Stimulated activated CD4-positive, alpha-beta T cell treated with anti-CD3 and anti-CD28 coated beads, Interleukin-15, amount 100 ng/mL, for 24 hours (primary cell): ENCODE measurements at regions not wholly inside any gene's neighbourhood (a gene's known extent, or its start where the extent isn't known, plus 50 kb on each side); places are given as distances from the start of the nearest gene placed in this dataset.

Experiments used
- DNase-seq: peaks from one replicate; pipeline ENCODE4 v3.0.0-alpha.2; 2020

- DNase-seq = no peak
Measured at GRCh38 chr15:46450112-46450809, 815.4 kb downstream of the SQOR start.

- no peak for DNase-seq
Measured at GRCh38 chr15:46450810-46451182, 816.0 kb downstream of the SQOR start.

GRCh38 chr15:46452297-46452820 is 817.5 kb downstream of the SQOR start:
- no peak for DNase-seq

GRCh38 chr15:46456456-46456855 is 821.6 kb downstream of the SQOR start:
- DNase-seq = no peak

- no peak for DNase-seq
Measured at GRCh38 chr15:46460431-46461094, 825.7 kb downstream of the SQOR start.

DNA sequence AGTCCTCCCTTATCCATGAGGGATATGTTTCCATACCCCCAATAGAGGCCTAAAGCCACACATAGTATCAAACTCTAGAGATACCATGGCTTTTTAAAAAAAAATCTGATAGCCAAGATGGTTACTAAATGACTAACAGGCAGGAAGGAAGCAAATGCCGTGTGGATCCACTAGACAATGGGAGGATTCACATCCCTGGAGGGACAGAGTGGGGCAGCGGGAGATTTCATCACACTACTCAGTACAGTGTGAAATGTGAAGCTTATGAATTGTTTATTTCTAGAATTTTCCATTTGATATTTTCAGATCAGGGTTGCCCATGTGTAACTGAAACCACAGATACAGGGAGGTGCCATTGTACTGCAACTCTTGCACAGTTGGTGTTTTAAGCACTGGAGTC is 826.6 kb downstream of the SQOR start:
- no peak for DNase-seq

- DNase-seq = no peak
Measured at GRCh38 chr15:46467041-46467440, 832.2 kb downstream of the SQOR start.

- no peak for DNase-seq
Measured at GRCh38 chr15:46471096-46471495, 836.3 kb downstream of the SQOR start.

DNA sequence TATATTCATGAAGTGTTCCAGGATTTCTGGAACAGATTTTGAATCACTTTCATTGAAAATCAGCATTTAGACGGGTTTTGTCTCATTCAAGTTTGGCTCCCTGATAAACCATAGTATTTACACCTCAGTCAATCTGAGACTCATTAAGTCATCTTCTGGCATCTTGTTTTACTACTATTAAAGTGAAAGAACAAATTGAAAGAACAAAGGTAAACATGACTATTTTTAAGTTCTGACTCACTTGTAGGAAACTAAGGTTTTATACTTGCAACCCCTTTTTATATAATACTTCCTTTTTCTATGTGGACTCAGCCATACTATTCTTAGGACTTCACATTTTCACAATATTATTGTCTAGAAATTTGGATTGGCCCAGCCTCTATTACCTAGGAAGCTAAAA is 854.4 kb downstream of the SQOR start:
- DNase-seq = no peak

- no peak for DNase-seq
Measured at GRCh38 chr15:46496491-46497115, 861.8 kb downstream of the SQOR start.

DNA sequence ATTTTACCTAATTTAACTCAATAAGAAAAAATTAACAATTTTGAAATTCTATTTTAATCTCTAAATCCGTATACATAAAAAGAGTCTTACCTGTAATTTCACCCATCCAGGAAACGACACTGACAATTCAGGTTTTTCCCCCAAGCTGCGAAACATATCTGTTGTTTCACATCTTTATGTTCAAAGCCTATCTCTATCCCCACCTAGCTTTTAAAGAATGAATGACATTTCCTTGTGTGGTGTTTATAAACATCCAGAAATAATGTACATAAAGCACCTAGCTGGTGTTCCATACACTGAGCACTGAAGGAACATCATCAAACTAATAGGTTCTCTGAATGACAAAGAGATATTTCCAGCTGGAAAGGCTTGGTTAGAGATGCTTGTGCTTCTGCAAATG is 867.8 kb downstream of the SQOR start:
- DNase-seq = no peak

GRCh38 chr15:46518381-46518780 is 883.6 kb downstream of the SQOR start:
- no peak for DNase-seq

- no peak for DNase-seq
Measured at GRCh38 chr15:46523701-46524100, 888.9 kb downstream of the SQOR start.

GRCh38 chr15:46525984-46526725 is 891.3 kb downstream of the SQOR start:
- DNase-seq = no peak

DNA sequence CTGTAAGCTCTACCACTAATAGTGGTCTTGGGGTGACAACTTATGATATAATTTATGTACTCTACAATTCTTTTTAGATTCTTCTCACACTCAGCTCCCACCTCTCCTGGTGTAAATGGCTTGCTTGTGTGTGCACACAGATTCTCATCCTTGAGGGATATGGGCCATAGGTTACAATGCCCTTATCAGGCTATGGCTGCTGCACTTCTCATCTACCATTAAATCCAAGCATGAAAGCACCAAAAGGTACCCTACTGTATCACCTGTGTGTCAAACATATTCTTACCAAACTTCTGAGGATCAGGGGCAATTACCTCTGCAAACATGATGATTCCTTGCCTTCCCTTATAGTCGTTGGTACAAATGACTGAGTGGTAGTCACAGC is 891.9 kb downstream of the SQOR start:
- DNase-seq = no peak

DNA sequence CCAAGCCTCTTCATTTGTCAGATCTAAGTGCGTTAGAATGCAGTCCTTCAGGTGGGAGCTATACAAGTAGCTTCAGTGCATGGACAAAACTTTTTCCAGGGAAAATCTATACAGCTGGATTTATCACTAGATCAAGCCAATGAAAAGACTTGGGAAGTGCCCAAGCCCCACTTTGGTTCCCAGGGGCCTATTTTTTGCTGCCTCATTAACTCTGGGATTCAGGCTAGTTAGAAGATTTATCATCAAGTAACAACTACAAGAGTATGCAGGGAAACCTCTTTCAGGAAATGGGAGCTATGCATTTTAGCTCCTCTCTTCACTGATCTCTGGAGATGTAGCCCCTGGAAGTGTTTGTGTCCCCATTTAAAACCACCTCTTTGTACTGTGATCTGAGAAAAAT is 908.8 kb downstream of the SQOR start:
- DNase-seq = no peak

GRCh38 chr15:46548989-46549388 is 914.2 kb downstream of the SQOR start:
- no peak for DNase-seq

DNA sequence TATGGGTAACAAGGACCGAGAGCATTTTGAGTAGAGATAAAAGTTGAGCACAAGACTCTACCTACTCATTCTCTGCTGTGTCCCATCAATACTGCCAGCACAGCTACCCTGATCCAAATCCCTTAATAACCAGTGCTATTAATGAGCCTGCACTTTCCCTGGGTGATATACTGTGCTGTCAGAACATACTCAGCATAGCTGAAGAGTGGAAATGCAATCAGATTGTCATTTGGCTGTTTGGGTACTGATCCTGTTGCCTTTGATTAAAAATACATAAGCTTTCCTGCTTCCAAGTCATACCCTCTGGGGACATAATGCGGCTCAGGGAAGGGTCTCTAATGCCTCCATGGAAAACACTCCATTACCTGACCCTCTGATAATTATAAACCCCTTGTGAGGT is 917.5 kb downstream of the SQOR start:
- no peak for DNase-seq

DNA sequence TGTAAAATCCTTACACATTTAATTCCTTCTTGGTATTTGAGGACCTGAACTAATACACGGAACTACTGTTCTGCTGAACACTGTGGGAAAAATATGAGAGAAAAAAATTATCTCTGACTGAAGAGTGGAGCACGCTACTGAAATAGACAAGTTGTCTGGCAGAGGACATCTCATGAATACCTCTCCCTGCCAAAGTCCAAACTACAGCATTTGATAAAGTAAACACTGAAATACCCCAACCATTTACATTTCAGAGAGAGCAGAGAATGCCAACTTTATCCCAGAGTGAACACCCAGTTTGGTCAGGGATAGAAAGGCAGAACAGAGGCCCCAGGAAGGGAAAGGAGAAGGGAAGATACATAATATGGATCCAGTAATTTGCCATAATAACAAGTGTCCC is 920.7 kb downstream of the SQOR start:
- no peak for DNase-seq

GRCh38 chr15:46556010-46556409 is 921.2 kb downstream of the SQOR start:
- no peak for DNase-seq

DNA sequence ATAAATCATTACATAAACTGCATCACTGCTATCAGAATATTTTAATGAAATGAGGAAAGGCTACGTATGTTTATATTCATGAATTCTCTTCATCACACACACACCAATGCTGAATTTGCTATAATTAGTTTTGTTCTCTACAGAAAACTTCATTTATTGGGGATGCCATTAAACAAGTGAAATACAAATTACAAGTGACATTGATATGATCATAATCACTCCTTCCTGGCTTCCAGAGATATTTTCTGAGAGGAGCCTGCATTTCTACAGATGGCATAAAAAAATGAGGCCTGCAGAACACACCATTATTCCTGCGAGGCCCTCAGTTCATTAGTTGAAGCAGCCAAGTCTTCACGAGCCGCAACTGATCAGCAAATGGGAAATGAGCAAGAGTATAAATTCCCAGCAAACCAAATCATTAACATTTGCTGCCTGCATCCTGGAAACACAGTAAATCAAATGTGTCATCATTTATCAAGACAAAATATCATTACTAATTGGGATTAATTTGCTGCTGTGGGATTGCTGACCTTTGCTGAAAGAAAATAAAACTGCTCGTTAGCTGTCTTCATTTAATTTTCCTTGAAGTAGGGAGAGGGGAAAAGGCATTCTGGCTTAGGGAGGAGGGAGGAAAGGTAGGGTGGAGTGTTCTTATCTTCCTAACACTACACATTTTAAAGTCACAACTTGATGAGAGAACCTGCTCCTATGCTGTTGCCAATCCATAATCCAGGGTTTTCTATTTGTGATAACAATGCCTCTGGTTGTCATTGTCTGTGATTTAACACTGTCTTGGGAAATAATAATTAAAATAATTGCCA is 921.9 kb downstream of the SQOR start:
- DNase-seq = no peak

DNA sequence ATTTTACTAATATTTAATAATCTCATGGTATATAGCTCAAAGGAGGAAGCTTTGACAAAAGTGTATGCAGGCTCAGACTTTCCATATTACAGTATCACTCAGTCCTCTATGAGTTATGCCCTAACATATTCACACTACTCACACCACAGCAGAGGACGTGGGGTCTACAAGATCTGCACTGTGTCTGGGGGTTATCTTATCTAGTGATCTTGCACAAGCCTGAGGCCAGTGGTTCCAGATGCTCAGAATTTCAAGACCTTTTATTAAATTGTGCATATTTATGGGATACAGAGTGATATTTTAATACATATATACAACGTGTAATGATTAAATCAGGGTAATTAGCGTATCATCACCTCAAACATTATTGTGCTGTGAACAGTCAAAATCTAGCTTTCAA is 933.1 kb downstream of the SQOR start:
- no peak for DNase-seq

- DNase-seq = no peak
Measured at GRCh38 chr15:46569781-46570180, 935.0 kb downstream of the SQOR start.
